Renal pelvis (tissue), 1 donor: ENCODE measurements at regions not wholly inside any gene's neighbourhood (a gene's known extent, or its start where the extent isn't known, plus 50 kb on each side); places are given as distances from the start of the nearest gene placed in this dataset.

ENCODE experiments used
- DNase-seq: peaks from one replicate; pipeline ENCODE4 v3.0.0-alpha.2; 2013

GRCh38 chr1:157292302-157292701, 154.1 kb upstream of the ETV3 start:
- no peak for DNase-seq

GRCh38 chr1:157291083-157291482, 152.9 kb upstream of the ETV3 start:
- DNase-seq = no peak

GRCh38 chr1:157289424-157290105, 151.4 kb upstream of the ETV3 start:
- no peak for DNase-seq

GRCh38 chr1:157288996-157289395, 150.8 kb upstream of the ETV3 start:
- no peak for DNase-seq

- no peak for DNase-seq
Observed at GRCh38 chr1:157288492-157288891, 150.3 kb upstream of the ETV3 start.

- no peak for DNase-seq
Observed at GRCh38 chr1:157288006-157288405, 149.8 kb upstream of the ETV3 start.

GRCh38 chr1:157287462-157287861, 149.3 kb upstream of the ETV3 start:
- DNase-seq = no peak

GRCh38 chr1:157286646-157287420, 148.6 kb upstream of the ETV3 start:
- DNase-seq = no peak

GRCh38 chr1:157286096-157286495, 147.9 kb upstream of the ETV3 start:
- no peak for DNase-seq

- DNase-seq = no peak
Observed at GRCh38 chr1:157284451-157284850, 146.3 kb upstream of the ETV3 start.

GRCh38 chr1:157279802-157280140, 141.6 kb upstream of the ETV3 start:
- DNase-seq = no peak

GRCh38 chr1:157279138-157279801, 141.1 kb upstream of the ETV3 start:
- no peak for DNase-seq

GRCh38 chr1:157278383-157279137, 140.4 kb upstream of the ETV3 start:
- no peak for DNase-seq

GRCh38 chr1:157277913-157278312, 139.7 kb upstream of the ETV3 start:
- no peak for DNase-seq

GRCh38 chr1:157277281-157277680, 139.1 kb upstream of the ETV3 start:
- DNase-seq = no peak

GRCh38 chr1:157274698-157275534, 136.7 kb upstream of the ETV3 start:
- DNase-seq = no peak

GRCh38 chr1:157272729-157273524, 134.7 kb upstream of the ETV3 start:
- no peak for DNase-seq

- no peak for DNase-seq
Observed at GRCh38 chr1:157272264-157272663, 134.1 kb upstream of the ETV3 start.

- no peak for DNase-seq
Observed at GRCh38 chr1:157270705-157271274, 132.6 kb upstream of the ETV3 start.

- no peak for DNase-seq
Observed at GRCh38 chr1:157269656-157270375, 131.6 kb upstream of the ETV3 start.
